Prostate gland (tissue), 2 donors: ENCODE measurements at regions not wholly inside any gene's neighbourhood (a gene's known extent, or its start where the extent isn't known, plus 50 kb on each side); places are given as distances from the start of the nearest gene placed in this dataset.

Source experiments
- DNase-seq: peaks from one replicate; pipeline ENCODE4 v3.0.0-alpha.2; 2019; ENCODE audit warnings: low spot score
- H3K27ac ChIP-seq, 2 donors: fragments of 200-600 bp; sonication (generic); 2 replicates each; pipeline ENCODE4 v1.5.1; 2017 to 2019
- H3K27me3 ChIP-seq: fragments of 200-600 bp; sonication (generic); replicated peaks from 2 replicates; pipeline ENCODE4 v1.5.1; 2019; ENCODE audit not compliant: insufficient read depth
- H3K36me3 ChIP-seq, 2 donors: fragments of 200-600 bp; sonication (generic); 1 replicate in 1 of 2; 2 replicates in 1 of 2; pipeline versions ENCODE4 v1.5.1 to v1.8.1; 2017 to 2019
- H3K4me1 ChIP-seq: fragments of 200-600 bp; sonication (generic); replicated peaks from 2 replicates; pipeline ENCODE4 v1.5.1; 2019
- H3K4me3 ChIP-seq, 2 donors: fragments of 200-600 bp; sonication (generic); 2 replicates each; pipeline ENCODE4 v1.5.1; 2017 to 2019
- H3K9me3 ChIP-seq: fragments of 200-600 bp; sonication (generic); 2 replicates; pipeline ENCODE4 v1.5.1; 2017
- POLR2A ChIP-seq: fragments of 450-650 bp; IDR thresholded peaks from one replicate; pipeline ENCODE4 v1.6.1; 2016; ENCODE audit warnings: antibody characterized with exemption, mild to moderate bottlenecking
- POLR2AphosphoS5 ChIP-seq: sonication (generic); formaldehyde crosslinking; IDR thresholded peaks from one replicate; pipeline ENCODE4 v1.6.1; 2017; ENCODE audit warnings: antibody characterized with exemption
- WGBS: methylation state at CpG from one replicate; pipeline ENCODE4 v1.1.5; 2018; 5-methylcytosine and 5-hydroxymethylcytosine counted together
- intact Hi-C: fragments of 100-400 bp; cut with DNase I; formaldehyde crosslinking; loops from one replicate; pipeline ENCODE4 v1.14.2; 2022
- TF ChIP-seq, protein P1 (sequence below), 4 experiments: fragments of 200-600 bp in 2 of 4; fragments of 450-650 bp in 2 of 4; sonication (generic) in 2 of 4; IDR thresholded peaks; 1 replicate in 3 of 4; 2 replicates in 1 of 4; pipeline ENCODE4 v1.5.1; 2016 to 2019; ENCODE audit warnings: antibody characterized with exemption in 4 of 4, mild to moderate bottlenecking in 2 of 4, moderate library complexity in 2 of 4

DNA sequence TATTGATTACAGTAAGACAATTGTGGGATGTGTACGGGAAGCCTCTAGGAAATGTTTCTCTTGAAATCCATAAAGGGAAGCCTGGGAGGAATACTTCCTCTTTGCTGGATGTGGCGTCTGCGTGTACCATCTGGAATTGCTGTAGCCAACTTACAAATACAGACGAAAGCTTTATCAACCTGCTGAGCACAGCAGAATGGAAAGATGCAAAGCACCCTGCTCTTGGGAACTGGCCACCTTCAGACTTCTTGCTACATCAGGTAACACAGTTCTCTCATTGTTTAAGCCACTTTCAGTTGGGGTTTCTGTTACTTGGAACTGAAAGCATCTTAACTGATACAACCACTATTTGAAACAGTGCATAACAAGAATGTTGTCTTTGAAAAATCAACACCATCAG lies 213.8 kb downstream of the HRH4 start:
- no peak for TF ChIP-seq POLR2A
- TF ChIP-seq, protein P1, sequence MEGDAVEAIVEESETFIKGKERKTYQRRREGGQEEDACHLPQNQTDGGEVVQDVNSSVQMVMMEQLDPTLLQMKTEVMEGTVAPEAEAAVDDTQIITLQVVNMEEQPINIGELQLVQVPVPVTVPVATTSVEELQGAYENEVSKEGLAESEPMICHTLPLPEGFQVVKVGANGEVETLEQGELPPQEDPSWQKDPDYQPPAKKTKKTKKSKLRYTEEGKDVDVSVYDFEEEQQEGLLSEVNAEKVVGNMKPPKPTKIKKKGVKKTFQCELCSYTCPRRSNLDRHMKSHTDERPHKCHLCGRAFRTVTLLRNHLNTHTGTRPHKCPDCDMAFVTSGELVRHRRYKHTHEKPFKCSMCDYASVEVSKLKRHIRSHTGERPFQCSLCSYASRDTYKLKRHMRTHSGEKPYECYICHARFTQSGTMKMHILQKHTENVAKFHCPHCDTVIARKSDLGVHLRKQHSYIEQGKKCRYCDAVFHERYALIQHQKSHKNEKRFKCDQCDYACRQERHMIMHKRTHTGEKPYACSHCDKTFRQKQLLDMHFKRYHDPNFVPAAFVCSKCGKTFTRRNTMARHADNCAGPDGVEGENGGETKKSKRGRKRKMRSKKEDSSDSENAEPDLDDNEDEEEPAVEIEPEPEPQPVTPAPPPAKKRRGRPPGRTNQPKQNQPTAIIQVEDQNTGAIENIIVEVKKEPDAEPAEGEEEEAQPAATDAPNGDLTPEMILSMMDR (IDR thresholded peaks at IDR 0.05): no peak
- TF ChIP-seq POLR2AphosphoS5: no peak
- DNase-seq: no peak
- Histone ChIP-seq H3K9me3 (no peaks in the 10 kb centered on the region), H3K36me3 (no peaks in the 10 kb centered on the region), H3K4me3 (no peak overlapping the region), H3K4me1 (no peaks in the 10 kb centered on the region), H3K27me3 (no peaks in the 10 kb centered on the region), H3K27ac (no peak overlapping the region)
- intact Hi-C loops: no loop called here
- 81% methylated on average over 4 of the region's 4 CpGs for WGBS

DNA sequence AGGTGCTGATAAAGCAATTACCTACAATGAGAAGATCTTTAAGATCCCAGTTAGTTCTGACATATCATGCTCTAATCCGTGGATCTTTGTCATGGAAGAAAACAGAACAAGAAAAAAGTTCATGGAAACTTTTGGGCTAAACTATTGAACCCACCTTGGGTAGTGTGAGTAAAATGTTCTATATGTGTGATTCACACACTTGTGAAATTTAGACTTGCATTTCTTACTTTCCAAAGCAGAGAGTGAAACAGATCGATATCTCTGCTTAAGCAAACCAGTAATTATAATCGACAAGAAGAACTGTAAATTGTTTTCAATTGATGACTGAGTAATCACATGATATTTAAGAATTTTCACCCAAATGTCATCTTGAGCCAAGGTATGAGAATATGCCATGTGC lies 214.2 kb downstream of the HRH4 start:
- H3K27ac ChIP-seq: no peak overlapping the region
- H3K4me1 ChIP-seq: no peaks in the 10 kb centered on the region
- H3K9me3 ChIP-seq: no peaks in the 10 kb centered on the region
- 64% methylated on average over 3 of the region's 3 CpGs for WGBS
- H3K4me3 ChIP-seq: no peak overlapping the region
- intact Hi-C loops: no loop called here
- TF ChIP-seq POLR2AphosphoS5: no peak
- TF ChIP-seq POLR2A: no peak
- TF ChIP-seq, protein P1 (IDR thresholded peaks at IDR 0.05): no peak
- H3K27me3 ChIP-seq: no peaks in the 10 kb centered on the region
- DNase-seq: no peak
- H3K36me3 ChIP-seq: no peaks in the 10 kb centered on the region

DNA sequence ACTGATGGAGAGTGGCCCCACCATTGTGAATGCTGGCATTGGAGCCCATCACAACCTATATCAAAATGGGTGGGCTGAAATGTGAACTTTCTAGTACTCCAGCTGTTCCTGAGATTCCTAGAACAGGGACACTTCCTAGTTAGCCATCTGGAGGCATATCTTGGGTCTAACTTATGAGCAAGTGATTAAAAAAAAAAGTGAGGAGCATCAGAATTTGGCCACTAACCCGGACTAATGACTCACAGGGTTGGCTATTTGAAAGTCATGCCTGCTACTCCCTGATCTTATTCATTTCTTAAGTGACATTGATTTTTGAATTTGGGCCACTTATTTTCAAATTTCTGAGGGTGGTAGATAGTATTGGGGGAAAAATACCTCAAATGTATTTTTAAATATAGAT lies 216.6 kb downstream of the HRH4 start:
- no peak overlapping the region for H3K4me3 ChIP-seq
- no peak overlapping the region for H3K27ac ChIP-seq
- no peaks in the 10 kb centered on the region for H3K4me1 ChIP-seq
- TF ChIP-seq POLR2AphosphoS5 (no peak), POLR2A (no peak)
- TF ChIP-seq, protein P1 (IDR thresholded peaks at IDR 0.05): no peak
- H3K9me3 ChIP-seq: no peaks in the 10 kb centered on the region
- H3K36me3 ChIP-seq: no peaks in the 10 kb centered on the region
- intact Hi-C loops: no loop called here
- H3K27me3 ChIP-seq: no peaks in the 10 kb centered on the region
- WGBS: 87% methylated on average over 1 of the region's 1 CpG
- DNase-seq: no peak

DNA sequence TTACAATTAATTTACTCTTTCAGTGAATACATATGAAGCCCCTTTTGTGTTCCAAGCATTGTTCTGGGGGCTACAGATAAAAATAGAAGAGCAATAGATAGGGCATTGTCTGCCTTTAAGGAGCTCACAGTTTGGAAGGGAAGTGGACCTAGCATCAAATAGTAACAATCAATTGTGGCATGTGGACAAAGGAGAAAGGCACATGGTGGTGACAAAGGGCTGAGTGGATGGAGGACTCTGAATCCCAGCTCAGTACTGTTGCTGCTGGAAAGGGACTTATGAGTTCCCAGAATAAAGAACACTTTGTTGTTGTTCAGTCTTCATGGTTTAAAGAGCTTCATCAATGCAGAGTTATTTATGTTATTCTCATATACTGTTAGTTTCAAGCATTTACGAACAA lies 217.7 kb downstream of the HRH4 start:
- TF ChIP-seq POLR2AphosphoS5 (no peak), POLR2A (no peak)
- TF ChIP-seq, protein P1 (IDR thresholded peaks at IDR 0.05): no peak
- 85% methylated on average over 1 of the region's 1 CpG for WGBS
- H3K27me3 ChIP-seq: no peaks in the 10 kb centered on the region
- no peaks in the 10 kb centered on the region for H3K36me3 ChIP-seq
- no peak for DNase-seq
- no peaks in the 10 kb centered on the region for H3K4me1 ChIP-seq
- H3K27ac ChIP-seq: no peak overlapping the region
- no peak overlapping the region for H3K4me3 ChIP-seq
- intact Hi-C loops: no loop called here
- no peaks in the 10 kb centered on the region for H3K9me3 ChIP-seq

DNA sequence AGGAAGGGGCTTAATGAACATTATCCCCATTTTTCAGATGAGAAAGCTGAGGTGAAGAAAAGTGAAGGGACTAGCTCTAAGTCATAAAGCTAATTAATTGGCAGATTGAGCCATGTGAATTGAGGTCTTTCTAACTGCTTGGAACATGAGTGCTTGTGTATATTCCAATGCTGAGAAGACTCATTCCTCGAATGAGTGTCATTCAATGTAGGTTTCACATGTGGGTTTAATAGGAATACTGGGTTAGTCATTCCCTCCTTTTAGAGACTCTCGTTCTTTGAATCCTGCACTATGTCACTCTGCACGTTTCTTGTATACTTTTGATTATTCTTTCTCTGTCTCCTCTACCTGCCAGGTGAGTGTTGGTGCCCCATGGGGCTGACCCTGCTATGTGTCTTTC lies 218.2 kb downstream of the HRH4 start:
- H3K4me3 ChIP-seq: no peak overlapping the region
- no peaks in the 10 kb centered on the region for H3K4me1 ChIP-seq
- H3K27me3 ChIP-seq: no peaks in the 10 kb centered on the region
- no peak for TF ChIP-seq POLR2AphosphoS5
- TF ChIP-seq, protein P1 (IDR thresholded peaks at IDR 0.05): no peak
- no peak for TF ChIP-seq POLR2A
- DNase-seq: no peak
- WGBS: 86% methylated on average over 3 of the region's 3 CpGs
- H3K9me3 ChIP-seq: no peaks in the 10 kb centered on the region
- H3K36me3 ChIP-seq: no peaks in the 10 kb centered on the region
- H3K27ac ChIP-seq: no peak overlapping the region
- intact Hi-C loops: no loop called here
